H9 (cell line): ENCODE measurements at regions not wholly inside any gene's neighbourhood (a gene's known extent, or its start where the extent isn't known, plus 50 kb on each side); places are given as distances from the start of the nearest gene placed in this dataset.

Experiments
- DNase-seq: peaks from one replicate; pipeline ENCODE4 v3.0.0-alpha.2; 2017
- H2AFZ ChIP-seq: one replicate; pipeline ENCODE4 v1.6.1; 2013; ENCODE audit warnings: mild to moderate bottlenecking, low read length, control low read depth, moderate library complexity
- H2AK5ac ChIP-seq: 2 replicates; pipeline ENCODE4 v1.6.1; 2013; ENCODE audit warnings: low read length, control low read depth, mixed read lengths; ENCODE audit not compliant: insufficient read length
- H2BK120ac ChIP-seq: one replicate; pipeline ENCODE4 v1.6.1; 2013; ENCODE audit warnings: low read depth, mild to moderate bottlenecking, low read length, control low read depth, inconsistent platforms; ENCODE audit not compliant: poor library complexity, severe bottlenecking
- H2BK12ac ChIP-seq: 2 replicates; pipeline ENCODE4 v1.6.1; 2013; ENCODE audit warnings: low read length, control low read depth, mixed read lengths, low read depth; ENCODE audit not compliant: insufficient read length
- H2BK15ac ChIP-seq: 2 replicates; pipeline ENCODE4 v1.6.1; 2013; ENCODE audit warnings: low read depth, low read length, control low read depth
- H2BK20ac ChIP-seq: one replicate; pipeline ENCODE4 v1.6.1; 2013; ENCODE audit warnings: low read depth, mild to moderate bottlenecking, low read length, control low read depth, inconsistent platforms; ENCODE audit not compliant: poor library complexity, severe bottlenecking
- H2BK5ac ChIP-seq: 2 replicates; pipeline ENCODE4 v1.6.1; 2013; ENCODE audit warnings: low read length, control low read depth, mixed read lengths; ENCODE audit not compliant: insufficient read length
- H3K14ac ChIP-seq: 2 replicates; pipeline ENCODE4 v1.6.1; 2013; ENCODE audit warnings: low read length, control low read depth; ENCODE audit not compliant: insufficient read depth
- H3K18ac ChIP-seq: 2 replicates; pipeline ENCODE4 v1.6.1; 2013; ENCODE audit warnings: low read depth, mild to moderate bottlenecking, mixed read lengths, low read length, control low read depth; ENCODE audit not compliant: insufficient read length
- H3K23ac ChIP-seq: 2 replicates; pipeline ENCODE4 v1.6.1; 2013; ENCODE audit warnings: low read length, control low read depth, mixed read lengths, low read depth; ENCODE audit not compliant: insufficient read length
- H3K23me2 ChIP-seq: 2 replicates; pipeline ENCODE4 v1.6.1; 2013; ENCODE audit warnings: low read depth, mild to moderate bottlenecking, mixed read lengths, low read length, control low read depth; ENCODE audit not compliant: insufficient read length, poor library complexity, severe bottlenecking
- H3K27ac ChIP-seq: 2 replicates; pipeline ENCODE4 v1.5.1; 2013; ENCODE audit warnings: low read length, control low read depth, mixed read lengths, low read depth; ENCODE audit not compliant: insufficient read length
- H3K27me3 ChIP-seq: 2 replicates; pipeline ENCODE4 v1.6.1; 2013; ENCODE audit warnings: low read length, control low read depth, inconsistent platforms; ENCODE audit not compliant: insufficient read depth
- H3K4ac ChIP-seq: 2 replicates; pipeline ENCODE4 v1.6.1; 2013; ENCODE audit warnings: low read depth, mild to moderate bottlenecking, control low read depth, inconsistent platforms, low read length, moderate library complexity
- H3K4me1 ChIP-seq: 2 replicates; pipeline ENCODE4 v1.6.1; 2013; ENCODE audit warnings: low read length, control low read depth, inconsistent platforms; ENCODE audit not compliant: insufficient read depth
- H3K4me2 ChIP-seq: 2 replicates; pipeline ENCODE4 v1.6.1; 2013; ENCODE audit warnings: low read length, control low read depth, mixed read lengths; ENCODE audit not compliant: insufficient read length, insufficient read depth
- H3K56ac ChIP-seq: 2 replicates; pipeline ENCODE4 v1.6.1; 2013; ENCODE audit warnings: low read depth, mild to moderate bottlenecking, mixed read lengths, low read length, control low read depth; ENCODE audit not compliant: insufficient read length
- H3K79me1 ChIP-seq: 2 replicates; pipeline ENCODE4 v1.6.1; 2013; ENCODE audit warnings: low read depth, mild to moderate bottlenecking, moderate library complexity, low read length, control low read depth, inconsistent platforms; ENCODE audit not compliant: insufficient read depth, poor library complexity, severe bottlenecking
- H3K79me2 ChIP-seq: 2 replicates; pipeline ENCODE4 v1.6.1; 2013; ENCODE audit warnings: low read length, control low read depth, inconsistent platforms; ENCODE audit not compliant: insufficient read depth
- H3K9ac ChIP-seq: 2 replicates; pipeline ENCODE4 v1.6.1; 2013; ENCODE audit warnings: low read length, control low read depth, mixed read lengths; ENCODE audit not compliant: insufficient read length; ENCODE audit errors: extremely low read depth
- H3K9me3 ChIP-seq: one replicate; pipeline ENCODE4 v1.6.1; 2013; ENCODE audit warnings: low read depth, low read length, inconsistent platforms; ENCODE audit not compliant: control insufficient read depth
- H3T11ph ChIP-seq: one replicate; pipeline ENCODE4 v1.6.1; 2013; ENCODE audit warnings: mild to moderate bottlenecking, low read length, control low read depth, inconsistent platforms
- H4K20me1 ChIP-seq: one replicate; pipeline ENCODE4 v1.6.1; 2013; ENCODE audit not compliant: control insufficient read depth, insufficient read length, insufficient read depth
- H4K5ac ChIP-seq: 2 replicates; pipeline ENCODE4 v1.6.1; 2013; ENCODE audit warnings: low read depth, mild to moderate bottlenecking, mixed read lengths, low read length, control low read depth; ENCODE audit not compliant: insufficient read length
- H4K8ac ChIP-seq: replicated peaks from 2 replicates; pipeline ENCODE4 v1.6.1; 2013; ENCODE audit warnings: low read length, control low read depth, mixed read lengths, low read depth; ENCODE audit not compliant: insufficient read length
- H4K91ac ChIP-seq: 2 replicates; pipeline ENCODE4 v1.6.1; 2013; ENCODE audit warnings: low read depth, mild to moderate bottlenecking, moderate library complexity, mixed read lengths, low read length, control low read depth; ENCODE audit not compliant: insufficient read length
- H3K27ac Mint-ChIP-seq, 3 experiments: 2 replicates in 2 of 3; 3 replicates in 1 of 3; pipeline ENCODE4 v1.8.0; 2020 to 2021; ENCODE audit warnings: mixed read lengths in 3 of 3, mild to moderate bottlenecking in 1 of 3, moderate library complexity in 1 of 3
- H3K27me3 Mint-ChIP-seq: 2 replicates; pipeline ENCODE4 v1.8.0; 2021; ENCODE audit warnings: low read depth, mild to moderate bottlenecking, moderate library complexity, mixed read lengths
- H3K36me3 Mint-ChIP-seq, 3 experiments: 2 replicates in 2 of 3; 3 replicates in 1 of 3; pipeline ENCODE4 v1.8.0; 2020 to 2021; ENCODE audit warnings: low read depth in 3 of 3, mixed read lengths in 3 of 3; ENCODE audit not compliant: insufficient read depth in 1 of 3
- H3K4me1 Mint-ChIP-seq, 2 experiments: 2 replicates each; pipeline ENCODE4 v1.8.0; 2020; ENCODE audit warnings: mixed read lengths in 2 of 2
- H3K4me3 Mint-ChIP-seq, 2 experiments: 2 replicates in 1 of 2; 3 replicates in 1 of 2; pipeline ENCODE4 v1.8.0; 2020 to 2021; ENCODE audit warnings: mild to moderate bottlenecking in 2 of 2, mixed read lengths in 2 of 2, moderate library complexity in 1 of 2
- H3K9me3 Mint-ChIP-seq, 2 experiments: 2 replicates in 1 of 2; 3 replicates in 1 of 2; pipeline ENCODE4 v1.8.0; 2020; ENCODE audit warnings: mild to moderate bottlenecking in 2 of 2, mixed read lengths in 2 of 2, moderate library complexity in 1 of 2
- WGBS: extraction: QIAGEN DNeasy Blood & Tissue Kit; methylation state at CpG from one replicate; pipeline ENCODE4 v1.1.7; 2013; ENCODE audit warnings: missing lambda C conversion rate, low lambda C conversion rate, mixed read lengths; ENCODE audit not compliant: insufficient read length; ENCODE audit errors: extremely low coverage; 5-methylcytosine and 5-hydroxymethylcytosine counted together
- TF ChIP-seq, protein P1 (sequence below): fragments of 200-600 bp; sonication (generic); conservative IDR thresholded peaks from 3 replicates; pipeline ENCODE4 v1.8.0; 2021; ENCODE audit warnings: antibody characterized with exemption, mild to moderate bottlenecking

DNA sequence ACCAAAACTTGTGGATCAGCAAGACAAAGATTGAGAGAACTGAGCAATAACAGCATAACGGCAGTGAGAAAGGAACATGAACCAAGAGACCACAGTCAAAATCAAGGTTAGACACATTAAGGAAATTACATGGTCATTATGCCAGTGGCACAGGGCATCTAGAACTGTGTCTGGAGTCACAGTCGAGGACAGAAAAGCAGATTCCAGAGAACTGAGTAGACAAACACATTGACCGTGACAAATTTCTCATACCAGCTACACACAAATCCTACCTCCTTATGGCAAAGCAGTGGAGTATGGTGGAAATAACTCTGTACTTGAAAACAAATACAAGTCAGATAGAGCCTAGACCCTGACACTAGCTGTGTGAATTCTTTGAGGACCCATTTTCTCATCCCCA lies 367.3 kb downstream of the DUSP6 start:
- Histone ChIP-seq H2BK12ac (no peak overlapping the region), H3K4me2 (no peak overlapping the region), H3K9me3 (no peaks in the 10 kb centered on the region), H2BK15ac (no peak overlapping the region), H4K5ac (no peak overlapping the region), H3K79me1 (no peaks in the 10 kb centered on the region), H3K79me2 (no peaks in the 10 kb centered on the region), H2BK20ac (no peak overlapping the region), H3K9ac (no peak overlapping the region), H2AFZ (no peak overlapping the region), H3T11ph (no peak overlapping the region), H3K27me3 (no peaks in the 10 kb centered on the region), H3K23me2 (no peaks in the 10 kb centered on the region), H2AK5ac (no peak overlapping the region), H4K91ac (no peak overlapping the region), H3K14ac (no peak overlapping the region), H3K23ac (no peak overlapping the region), H4K20me1 (no peaks in the 10 kb centered on the region), H3K4me1 (no peaks in the 10 kb centered on the region), H4K8ac (no peak overlapping the region), H3K56ac (no peak overlapping the region), H3K18ac (no peak overlapping the region), H3K4ac (no peak overlapping the region), H3K27ac (no peak overlapping the region), H2BK5ac (no peak overlapping the region), H2BK120ac (no peak overlapping the region)
- Mint-ChIP-seq H3K9me3 (no peaks in the 10 kb centered on the region), H3K4me3 (no peak overlapping the region), H3K4me1 (peaks cover 14 to 18% of the 10 kb centered on the region in 2 experiments), H3K27ac (no peak overlapping the region), H3K36me3 (no peaks in the 10 kb centered on the region), H3K27me3 (no peaks in the 10 kb centered on the region)
- DNase-seq = no peak
- whole genome bisulfite sequencing = no CpG with 5 or more reads among the region's 3 CpGs
- TF ChIP-seq, protein P1, sequence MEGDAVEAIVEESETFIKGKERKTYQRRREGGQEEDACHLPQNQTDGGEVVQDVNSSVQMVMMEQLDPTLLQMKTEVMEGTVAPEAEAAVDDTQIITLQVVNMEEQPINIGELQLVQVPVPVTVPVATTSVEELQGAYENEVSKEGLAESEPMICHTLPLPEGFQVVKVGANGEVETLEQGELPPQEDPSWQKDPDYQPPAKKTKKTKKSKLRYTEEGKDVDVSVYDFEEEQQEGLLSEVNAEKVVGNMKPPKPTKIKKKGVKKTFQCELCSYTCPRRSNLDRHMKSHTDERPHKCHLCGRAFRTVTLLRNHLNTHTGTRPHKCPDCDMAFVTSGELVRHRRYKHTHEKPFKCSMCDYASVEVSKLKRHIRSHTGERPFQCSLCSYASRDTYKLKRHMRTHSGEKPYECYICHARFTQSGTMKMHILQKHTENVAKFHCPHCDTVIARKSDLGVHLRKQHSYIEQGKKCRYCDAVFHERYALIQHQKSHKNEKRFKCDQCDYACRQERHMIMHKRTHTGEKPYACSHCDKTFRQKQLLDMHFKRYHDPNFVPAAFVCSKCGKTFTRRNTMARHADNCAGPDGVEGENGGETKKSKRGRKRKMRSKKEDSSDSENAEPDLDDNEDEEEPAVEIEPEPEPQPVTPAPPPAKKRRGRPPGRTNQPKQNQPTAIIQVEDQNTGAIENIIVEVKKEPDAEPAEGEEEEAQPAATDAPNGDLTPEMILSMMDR = no peak
